Right atrium auricular region (tissue), 2 donors: ENCODE measurements at regions not wholly inside any gene's neighbourhood (a gene's known extent, or its start where the extent isn't known, plus 50 kb on each side); places are given as distances from the start of the nearest gene placed in this dataset.

ENCODE experiments used
- DNase-seq: peaks from one replicate; pipeline ENCODE4 v3.0.0-alpha.2; 2019; ENCODE audit warnings: low spot score
- H3K27ac ChIP-seq, 2 donors: fragments of 200-600 bp; sonication (generic); 1 replicate in 1 of 2; 2 replicates in 1 of 2; pipeline ENCODE4 v1.5.1; 2016 to 2019
- H3K27me3 ChIP-seq, 2 donors: fragments of 200-600 bp; sonication (generic); one replicate each; pipeline versions ENCODE4 v1.5.1 to v1.6.0; 2017 to 2019
- H3K36me3 ChIP-seq: fragments of 200-600 bp; sonication (generic); one replicate; pipeline ENCODE4 v1.5.1; 2016
- H3K4me1 ChIP-seq, 2 donors: fragments of 200-600 bp; sonication (generic); one replicate each; pipeline versions ENCODE4 v1.5.1 to v1.6.0; 2017 to 2019
- H3K4me3 ChIP-seq, 2 donors: fragments of 200-600 bp; sonication (generic); 1 replicate in 1 of 2; 2 replicates in 1 of 2; pipeline ENCODE4 v1.5.1; 2017 to 2019; ENCODE audit warnings: mild to moderate bottlenecking in 1 of 2, moderate library complexity in 1 of 2
- H3K9me3 ChIP-seq, 2 donors: fragments of 200-600 bp; sonication (generic); one replicate each; pipeline ENCODE4 v1.5.1; 2019
- TF ChIP-seq, protein P1 (sequence below), 2 donors: fragments of 200-600 bp; sonication (generic); IDR thresholded peaks; one replicate each; pipeline ENCODE4 v1.5.1; 2019; ENCODE audit warnings: antibody characterized with exemption in 2 of 2

DNA sequence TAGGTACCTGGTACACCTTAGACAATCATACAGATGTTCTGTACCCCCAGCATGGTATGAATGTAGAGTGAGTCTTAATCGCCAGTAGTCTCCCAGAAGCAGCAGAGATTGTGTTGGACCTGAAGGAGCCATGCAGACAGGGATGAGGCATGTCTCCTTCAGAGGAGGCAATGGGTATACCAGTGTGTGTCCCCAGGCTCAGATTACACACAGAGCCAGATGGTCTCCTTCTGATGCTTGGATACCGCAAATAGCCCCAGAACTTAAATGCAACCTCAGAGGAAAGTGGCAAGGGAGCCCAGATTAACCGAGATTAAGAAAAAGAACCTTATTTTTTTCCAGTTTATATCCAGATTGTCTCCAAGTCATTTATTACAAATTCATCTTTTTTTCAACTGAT lies 96.8 kb upstream of the C21orf91 start:
- H3K4me1 ChIP-seq = no peaks in the 10 kb centered on the region
- H3K4me3 ChIP-seq = no peak overlapping the region
- H3K27me3 ChIP-seq = no peaks in the 10 kb centered on the region
- H3K36me3 ChIP-seq = no peaks in the 10 kb centered on the region
- peaks cover 0 to 6% of the 10 kb centered on the region in 2 donors for H3K9me3 ChIP-seq
- DNase-seq = no peak
- H3K27ac ChIP-seq = no peak overlapping the region
- TF ChIP-seq, protein P1, sequence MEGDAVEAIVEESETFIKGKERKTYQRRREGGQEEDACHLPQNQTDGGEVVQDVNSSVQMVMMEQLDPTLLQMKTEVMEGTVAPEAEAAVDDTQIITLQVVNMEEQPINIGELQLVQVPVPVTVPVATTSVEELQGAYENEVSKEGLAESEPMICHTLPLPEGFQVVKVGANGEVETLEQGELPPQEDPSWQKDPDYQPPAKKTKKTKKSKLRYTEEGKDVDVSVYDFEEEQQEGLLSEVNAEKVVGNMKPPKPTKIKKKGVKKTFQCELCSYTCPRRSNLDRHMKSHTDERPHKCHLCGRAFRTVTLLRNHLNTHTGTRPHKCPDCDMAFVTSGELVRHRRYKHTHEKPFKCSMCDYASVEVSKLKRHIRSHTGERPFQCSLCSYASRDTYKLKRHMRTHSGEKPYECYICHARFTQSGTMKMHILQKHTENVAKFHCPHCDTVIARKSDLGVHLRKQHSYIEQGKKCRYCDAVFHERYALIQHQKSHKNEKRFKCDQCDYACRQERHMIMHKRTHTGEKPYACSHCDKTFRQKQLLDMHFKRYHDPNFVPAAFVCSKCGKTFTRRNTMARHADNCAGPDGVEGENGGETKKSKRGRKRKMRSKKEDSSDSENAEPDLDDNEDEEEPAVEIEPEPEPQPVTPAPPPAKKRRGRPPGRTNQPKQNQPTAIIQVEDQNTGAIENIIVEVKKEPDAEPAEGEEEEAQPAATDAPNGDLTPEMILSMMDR (IDR thresholded peaks at IDR 0.05) = no peak

DNA sequence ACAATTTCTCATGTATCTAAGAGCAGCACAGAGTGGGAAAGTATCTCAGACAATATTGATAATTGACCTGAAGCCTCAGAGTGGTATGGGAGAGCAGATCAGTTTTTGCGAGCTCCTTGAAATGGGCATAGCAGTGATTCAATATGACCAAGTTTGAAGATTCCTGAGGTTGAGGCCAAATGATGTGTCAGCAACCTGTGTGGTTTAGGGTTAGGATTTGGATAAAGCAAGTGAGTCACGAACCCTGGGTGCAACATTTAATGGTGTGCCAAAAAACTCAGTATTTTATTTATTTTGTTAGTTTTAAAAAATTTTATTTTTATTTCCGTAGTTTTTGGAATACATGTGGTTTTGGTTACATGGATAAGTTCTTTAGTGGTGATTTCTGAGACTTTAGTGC lies 92.5 kb upstream of the C21orf91 start:
- DNase-seq = no peak
- no peaks in the 10 kb centered on the region for H3K9me3 ChIP-seq
- TF ChIP-seq, protein P1 (IDR thresholded peaks at IDR 0.05) = no peak
- no peaks in the 10 kb centered on the region for H3K36me3 ChIP-seq
- H3K27me3 ChIP-seq = no peaks in the 10 kb centered on the region
- H3K4me3 ChIP-seq = no peak overlapping the region
- no peak overlapping the region for H3K27ac ChIP-seq
- no peaks in the 10 kb centered on the region for H3K4me1 ChIP-seq

DNA sequence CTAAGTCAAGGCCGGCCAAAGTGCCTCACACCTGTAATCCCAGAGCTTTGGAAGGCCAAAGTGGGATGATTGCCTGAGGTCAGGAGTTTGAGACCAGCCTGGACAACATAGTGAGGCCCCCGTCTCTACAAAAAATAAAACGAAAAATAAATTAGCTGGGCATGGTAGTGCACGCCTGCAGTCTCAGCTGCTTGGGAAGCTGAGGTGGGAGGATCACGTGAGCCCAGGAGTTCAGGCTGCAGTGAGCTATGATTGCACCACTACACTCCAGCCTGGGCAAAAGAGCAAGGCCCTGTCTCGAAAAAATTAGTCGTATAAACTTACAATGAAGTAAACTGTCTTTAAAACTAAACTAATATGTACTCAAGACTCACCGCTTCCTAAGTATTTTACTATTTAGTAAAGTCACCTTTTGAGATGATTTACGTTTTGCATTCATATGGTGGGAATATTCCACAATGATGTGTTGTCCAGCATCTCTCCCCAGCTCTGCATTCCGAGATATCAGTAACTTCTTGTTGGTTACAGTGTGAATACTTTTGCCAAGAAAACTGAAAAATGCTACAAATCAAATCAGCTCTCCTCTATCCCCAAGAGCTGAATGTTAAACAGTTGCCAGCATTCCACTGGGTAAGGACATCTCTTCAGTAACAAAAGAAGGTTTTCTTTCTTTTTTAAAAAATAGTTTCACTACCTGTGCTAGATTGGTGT lies 84.9 kb upstream of the C21orf91 start:
- H3K9me3 ChIP-seq = no peaks in the 10 kb centered on the region
- H3K36me3 ChIP-seq = no peaks in the 10 kb centered on the region
- DNase-seq = no peak

DNA sequence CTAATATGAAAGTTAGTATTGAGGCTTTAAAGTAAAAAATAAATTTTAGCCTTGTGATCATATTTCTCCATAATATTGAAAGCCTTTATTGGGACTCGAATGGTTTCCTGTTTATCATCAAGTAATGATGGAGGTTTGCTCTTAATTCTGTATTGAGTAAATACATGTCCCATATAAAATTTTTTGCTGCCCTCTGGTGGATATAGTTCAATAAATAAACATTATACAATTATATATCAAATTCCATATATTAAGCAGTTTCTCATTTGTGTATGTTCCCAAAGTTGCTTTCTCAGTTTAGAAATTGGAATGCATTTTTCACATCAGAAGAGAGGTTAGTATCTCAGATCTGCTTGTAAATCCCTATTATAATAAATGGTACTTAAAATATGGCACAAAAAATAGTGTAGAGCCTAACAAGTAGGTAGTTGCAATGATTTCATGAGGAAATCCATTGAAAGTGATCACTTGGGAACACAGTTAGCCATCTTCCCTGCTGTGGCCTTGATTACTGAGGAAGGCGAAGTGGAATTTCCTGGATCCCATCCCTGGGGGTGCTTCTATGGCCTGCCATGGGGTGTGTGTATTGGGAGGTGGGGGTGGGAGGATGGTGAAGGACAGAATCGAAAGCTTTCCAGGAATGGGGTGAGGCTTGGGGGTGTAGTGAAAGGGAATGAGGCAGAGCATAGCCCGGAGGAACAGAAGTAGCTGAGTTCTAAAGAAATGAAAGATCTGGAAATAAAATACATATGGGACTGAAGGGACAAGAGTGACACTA lies 84.1 kb upstream of the C21orf91 start:
- Histone ChIP-seq H3K9me3 (no peaks in the 10 kb centered on the region), H3K36me3 (no peaks in the 10 kb centered on the region), H3K4me1 (peaks cover 0 to 19% of the 10 kb centered on the region in 2 donors), H3K4me3 (no peak overlapping the region), H3K27me3 (no peaks in the 10 kb centered on the region), H3K27ac (no peak overlapping the region)
- TF ChIP-seq, protein P1 (IDR thresholded peaks at IDR 0.05) = peak; percentile 13 to 52
- no peak for DNase-seq

More for the DNA sequence above, 84.9 kb upstream of the C21orf91 start:
- TF ChIP-seq, protein P1 (IDR thresholded peaks at IDR 0.05) = no peak
- Histone ChIP-seq H3K4me3 (no peak overlapping the region), H3K27ac (no peak overlapping the region), H3K27me3 (no peaks in the 10 kb centered on the region), H3K4me1 (peaks cover 0 to 19% of the 10 kb centered on the region in 2 donors)

DNA sequence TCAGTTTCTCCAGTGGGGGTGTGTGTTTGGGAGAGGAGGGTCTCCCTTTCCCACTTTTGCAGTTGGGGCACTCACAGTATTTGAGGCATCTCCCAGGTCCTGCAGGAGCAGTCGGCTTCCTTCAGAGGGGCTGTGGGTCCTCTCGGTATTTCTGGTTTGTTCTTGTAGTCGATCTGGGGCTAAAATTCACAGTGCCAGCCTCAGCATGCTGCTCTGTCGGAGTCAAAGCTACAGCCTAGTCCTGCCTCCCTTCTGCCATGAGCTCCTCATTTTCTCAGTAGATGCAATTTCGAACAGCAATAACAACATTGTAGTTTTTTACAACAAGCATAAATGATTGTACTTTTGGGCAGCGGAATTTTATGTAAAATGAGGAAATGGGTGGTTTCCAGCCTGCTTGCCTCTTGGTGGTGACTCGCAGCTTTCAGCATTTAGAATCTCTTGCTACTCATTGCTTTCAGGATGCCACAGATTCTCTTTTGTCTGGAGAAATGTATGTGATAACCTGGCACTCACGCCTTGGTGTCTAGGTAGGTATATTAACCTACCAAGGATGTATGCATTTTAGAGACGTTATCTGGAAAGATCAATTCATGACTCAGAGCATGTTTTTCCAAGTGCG lies 82.4 kb upstream of the C21orf91 start:
- TF ChIP-seq, protein P1 (IDR thresholded peaks at IDR 0.05) = no peak
- Histone ChIP-seq H3K27me3 (no peaks in the 10 kb centered on the region), H3K4me3 (no peak overlapping the region), H3K9me3 (peaks cover 0 to 5% of the 10 kb centered on the region in 2 donors), H3K27ac (peak overlapping the region in 1 of 2 donors; percentile 48), H3K36me3 (no peaks in the 10 kb centered on the region), H3K4me1 (peaks cover 0 to 19% of the 10 kb centered on the region in 2 donors)
- no peak for DNase-seq
